Choroid plexus epithelial cell (primary cell): ENCODE measurements at regions not wholly inside any gene's neighbourhood (a gene's known extent, or its start where the extent isn't known, plus 50 kb on each side); places are given as distances from the start of the nearest gene placed in this dataset.
A peak's percentile ranks its signal among the peaks of the same experiment; 100 is the strongest.

Source experiments
- DNase-seq: peaks from one replicate; pipeline ENCODE4 v3.0.0-alpha.2; 2010; ENCODE audit warnings: low read depth
- H3K4me3 ChIP-seq: 2 replicates; pipeline ENCODE4 v1.5.1; 2011; ENCODE audit warnings: low read depth, mild to moderate bottlenecking, control low read depth, low read length, moderate library complexity
- CTCF ChIP-seq: conservative IDR thresholded peaks from 2 replicates; pipeline ENCODE4 v1.5.1; 2011; ENCODE audit warnings: low read depth, mild to moderate bottlenecking, control low read depth, inconsistent platforms, low read length, moderate library complexity

DNA sequence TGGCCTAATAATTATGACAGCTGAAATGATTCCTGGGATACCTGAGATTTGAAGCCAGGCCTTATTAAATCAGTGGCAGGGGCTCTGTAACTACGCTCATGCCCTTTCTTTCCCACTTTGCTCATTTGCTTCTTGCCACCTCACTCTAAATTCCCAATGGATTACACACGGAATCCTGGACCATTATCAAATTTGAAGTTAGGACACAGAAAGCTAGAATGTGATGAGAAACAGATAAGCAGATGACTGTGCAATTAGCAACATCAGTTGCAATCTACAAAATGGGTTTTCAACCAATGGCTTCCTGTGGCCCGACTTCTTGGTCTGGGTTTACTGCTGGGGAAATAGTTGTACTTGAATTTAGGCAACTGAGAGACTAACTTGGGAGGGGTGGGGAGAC lies 374.3 kb downstream of the INHBA start:
- H3K4me3 ChIP-seq, result no peak overlapping the region
- no peak for DNase-seq
- TF ChIP-seq CTCF, result no peak

GRCh38 chr7:41328131-41328530 lies 374.8 kb downstream of the INHBA start:
- no peak for DNase-seq
- H3K4me3 ChIP-seq, result no peak overlapping the region
- TF ChIP-seq CTCF, result no peak

DNA sequence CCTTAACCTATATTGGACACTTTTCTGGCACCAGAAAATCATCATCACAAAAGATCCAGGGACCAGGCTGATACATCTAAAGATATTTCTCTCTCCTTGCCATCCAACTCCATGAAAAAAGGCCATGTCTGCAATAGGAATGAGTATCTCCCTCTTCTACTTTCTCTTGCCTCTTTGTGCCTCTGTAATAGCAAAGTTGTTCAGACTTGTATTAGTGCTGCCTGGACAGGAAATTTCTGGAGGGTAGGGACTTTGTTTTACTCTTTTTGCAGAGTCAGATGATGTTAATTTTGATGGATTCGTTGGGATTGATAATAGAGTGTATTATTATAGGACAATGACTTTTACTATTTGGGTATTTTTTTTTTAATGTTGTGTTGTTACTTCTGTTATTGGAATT lies 376.3 kb downstream of the INHBA start:
- H3K4me3 ChIP-seq, result no peak overlapping the region
- no peak for DNase-seq
- no peak for TF ChIP-seq CTCF

DNA sequence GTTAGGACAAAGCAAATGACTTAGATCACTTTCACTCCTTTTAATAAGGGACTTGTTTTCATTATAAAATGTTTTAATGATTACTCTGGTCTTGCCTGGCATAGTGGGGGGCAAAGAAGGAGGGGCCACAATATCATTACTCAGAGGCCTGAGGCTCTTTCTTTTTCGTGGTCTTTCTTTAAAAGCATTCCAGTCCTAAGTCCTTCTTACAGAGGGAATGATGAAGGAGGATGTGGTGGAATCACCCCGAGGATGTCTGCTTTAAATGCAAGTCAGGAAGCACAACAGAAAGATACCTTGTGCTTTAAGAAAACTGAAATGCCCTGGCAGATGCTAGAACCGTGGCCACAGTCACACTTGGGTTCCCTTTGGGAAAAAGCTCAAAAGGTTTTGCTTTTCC lies 379.1 kb downstream of the INHBA start:
- no peak for DNase-seq
- H3K4me3 ChIP-seq, result no peak overlapping the region
- TF ChIP-seq CTCF, result no peak

DNA sequence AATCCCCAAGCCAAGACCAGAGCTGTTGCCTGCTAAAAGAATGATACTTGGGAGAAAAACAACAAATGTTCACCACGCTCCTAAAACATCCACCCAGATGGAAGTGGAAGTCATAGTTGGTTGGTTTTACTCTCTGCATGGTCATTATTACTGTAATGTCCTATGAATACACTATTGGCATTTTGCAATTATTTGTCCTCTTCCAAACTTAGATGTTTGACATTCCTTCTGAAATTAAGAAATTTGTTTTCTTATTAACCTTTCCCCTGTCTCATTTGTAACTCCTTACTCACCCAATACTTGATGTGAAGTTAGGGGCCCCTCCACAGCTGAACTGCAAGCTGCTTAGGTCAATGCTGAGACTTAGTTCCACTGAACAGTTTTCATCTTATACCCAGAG lies 383.3 kb downstream of the INHBA start:
- H3K4me3 ChIP-seq, result no peak overlapping the region
- DNase-seq, result peak; percentile 30
- TF ChIP-seq CTCF, result no peak

GRCh38 chr7:41316410-41316809 lies 386.5 kb downstream of the INHBA start:
- no peak overlapping the region for H3K4me3 ChIP-seq
- TF ChIP-seq CTCF, result no peak
- DNase-seq, result peak; percentile 60

DNA sequence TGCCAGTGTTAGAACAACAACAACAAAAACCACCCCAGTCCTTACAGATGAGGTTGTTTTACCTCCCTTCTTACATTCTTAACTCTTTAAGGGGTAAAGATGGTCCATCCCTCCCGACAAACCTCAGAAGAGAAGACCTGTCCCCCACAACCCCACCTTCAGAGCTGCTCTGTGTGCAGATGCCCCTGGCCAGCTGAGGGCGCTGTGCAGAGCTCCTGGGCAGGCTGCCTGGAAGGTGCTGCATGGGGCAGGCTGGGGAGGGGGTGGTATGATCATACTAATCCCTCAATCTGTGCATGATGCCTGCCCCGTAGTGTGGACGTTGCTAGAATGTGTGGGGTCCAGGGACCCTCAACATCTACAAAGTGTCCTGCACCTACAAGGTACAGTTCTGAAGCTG lies 387.1 kb downstream of the INHBA start:
- no peak overlapping the region for H3K4me3 ChIP-seq
- DNase-seq, result no peak
- peak; percentile 59 for TF ChIP-seq CTCF
